Head of caudate nucleus (tissue), 42 donors: ENCODE measurements at regions not wholly inside any gene's neighbourhood (a gene's known extent, or its start where the extent isn't known, plus 50 kb on each side); places are given as distances from the start of the nearest gene placed in this dataset.

Experiments used
- DNase-seq, 42 donors: peaks; one replicate each; pipeline versions ENCODE4 v3.0.0 to v3.0.0-alpha.2; 2020 to 2021; ENCODE audit warnings: mixed read lengths in 7 of 42
- intact Hi-C: fragments of 100-400 bp; cut with DNase I; formaldehyde crosslinking; loops from one replicate; pipeline ENCODE4 v1.15.0; 2022

DNA sequence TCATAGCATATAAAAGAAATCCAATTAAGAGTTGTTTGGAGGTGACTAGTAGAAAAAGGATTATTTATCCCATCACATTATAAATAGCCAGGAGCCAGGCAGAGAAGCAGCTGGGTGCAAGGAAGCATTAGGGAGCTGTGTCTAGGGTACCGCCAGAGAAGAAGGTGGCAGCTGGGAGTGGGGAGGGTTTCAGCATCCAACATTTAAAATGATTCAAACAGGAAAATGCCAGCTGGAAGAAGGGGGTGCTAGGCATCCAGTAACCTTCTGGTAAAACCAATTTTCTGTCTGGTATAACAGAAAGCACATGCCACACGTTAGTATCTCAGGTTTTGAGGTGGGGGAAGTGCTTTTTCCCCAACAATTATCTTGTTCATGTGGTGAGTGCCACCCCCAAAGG is 452.4 kb downstream of the ZEB2 start:
- intact Hi-C loops = no loop called here
- DNase-seq = no peak

DNA sequence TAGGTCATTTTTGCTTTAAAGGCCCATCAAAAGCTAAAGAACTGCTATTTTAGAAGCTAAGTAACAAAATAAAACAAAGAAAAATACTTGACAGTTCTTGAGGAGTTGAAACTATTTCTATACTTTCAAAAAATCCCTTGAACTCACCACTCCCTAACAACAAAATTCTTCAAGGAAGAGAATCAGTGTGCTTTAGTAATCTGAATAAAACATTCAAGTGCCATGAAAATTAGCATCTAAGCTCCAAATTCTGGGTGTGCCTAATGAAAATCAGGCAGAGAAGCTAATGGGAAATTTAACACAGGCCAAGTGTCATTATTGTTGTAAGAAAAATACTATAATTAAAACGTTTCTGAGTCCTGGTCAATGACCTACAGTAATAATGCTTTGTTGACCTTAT is 456.3 kb downstream of the ZEB2 start:
- intact Hi-C loops = no loop called here
- DNase-seq = no peak

DNA sequence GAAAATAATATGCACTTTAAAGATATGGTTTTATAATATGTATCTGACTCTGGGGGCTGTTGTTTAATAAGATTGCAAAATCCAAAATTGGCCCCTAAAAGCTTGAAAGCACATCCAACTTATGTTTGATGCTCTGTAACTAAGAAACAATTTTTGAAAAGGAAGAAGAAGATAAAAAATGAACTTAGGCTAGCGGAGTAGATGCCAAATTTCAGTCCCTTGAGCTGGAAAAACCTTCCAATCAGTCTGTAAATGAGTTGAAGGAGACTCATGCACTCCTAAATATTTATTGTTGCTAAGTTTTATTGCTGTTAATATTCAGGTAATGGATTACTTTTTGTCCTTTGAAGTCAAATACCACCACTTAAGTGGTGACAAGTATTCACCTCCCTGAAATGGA is 465.0 kb downstream of the ZEB2 start:
- intact Hi-C loops = no loop called here
- DNase-seq = no peak

DNA sequence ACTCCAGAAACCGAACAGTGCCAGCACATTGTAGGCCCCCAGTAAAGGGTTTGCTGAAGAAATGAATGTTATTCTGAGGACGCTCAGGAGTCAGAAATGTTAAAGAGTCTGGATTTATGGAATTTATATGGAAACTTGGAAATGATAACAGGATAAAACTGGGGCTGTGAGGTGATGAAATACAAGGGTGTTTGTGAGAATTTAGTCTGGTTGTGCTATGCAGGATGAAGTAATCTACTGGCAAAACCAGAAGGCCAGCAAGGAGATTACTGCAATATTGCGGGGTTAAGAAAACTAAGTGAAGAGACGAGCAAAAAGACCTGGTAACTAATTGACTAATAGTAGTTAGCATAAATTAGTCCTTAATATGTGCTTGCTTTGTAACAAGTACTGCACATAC is 467.8 kb downstream of the ZEB2 start:
- no peak for DNase-seq
- intact Hi-C loops = no loop called here

DNA sequence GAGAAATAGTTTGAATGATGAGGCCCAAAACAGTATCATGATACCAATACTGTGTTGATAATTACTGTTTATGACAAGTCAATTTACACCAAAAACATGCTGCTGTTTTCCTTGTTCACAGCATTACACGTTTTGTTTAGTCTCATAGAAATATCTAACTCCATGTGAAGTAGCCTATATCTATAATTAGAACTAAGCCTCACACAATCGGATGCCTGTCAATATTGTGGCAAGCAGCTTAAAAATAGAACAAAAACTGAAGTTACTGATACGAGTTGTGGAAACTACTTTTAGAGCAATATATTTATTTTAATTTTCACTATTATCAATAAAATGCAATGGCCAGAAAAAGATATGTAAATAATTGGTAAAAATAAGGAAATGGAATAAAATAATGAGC is 470.8 kb downstream of the ZEB2 start:
- intact Hi-C loops = no loop called here

DNA sequence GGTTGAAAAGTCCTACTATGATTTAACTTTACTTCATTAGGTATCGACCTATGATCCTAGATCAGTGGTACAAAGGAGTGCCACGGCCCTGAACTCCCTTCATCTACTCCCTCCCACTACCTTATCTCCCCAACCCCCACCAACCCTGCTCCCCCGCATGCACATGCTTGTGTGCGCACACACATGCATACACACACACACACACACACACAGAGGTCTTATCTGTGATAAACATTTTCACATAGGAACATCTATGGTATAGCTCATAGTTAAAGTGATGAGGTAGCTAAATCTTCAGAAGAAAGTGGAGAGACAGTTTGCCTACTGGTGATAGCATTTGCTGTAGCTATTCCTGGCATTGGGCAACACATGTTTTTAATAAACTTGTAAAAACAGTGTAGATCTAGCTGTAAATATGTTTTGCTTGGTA is 471.3 kb downstream of the ZEB2 start:
- DNase-seq = no peak
- intact Hi-C loops = no loop called here

More for the DNA sequence above, 470.8 kb downstream of the ZEB2 start:
- DNase-seq = no peak

DNA sequence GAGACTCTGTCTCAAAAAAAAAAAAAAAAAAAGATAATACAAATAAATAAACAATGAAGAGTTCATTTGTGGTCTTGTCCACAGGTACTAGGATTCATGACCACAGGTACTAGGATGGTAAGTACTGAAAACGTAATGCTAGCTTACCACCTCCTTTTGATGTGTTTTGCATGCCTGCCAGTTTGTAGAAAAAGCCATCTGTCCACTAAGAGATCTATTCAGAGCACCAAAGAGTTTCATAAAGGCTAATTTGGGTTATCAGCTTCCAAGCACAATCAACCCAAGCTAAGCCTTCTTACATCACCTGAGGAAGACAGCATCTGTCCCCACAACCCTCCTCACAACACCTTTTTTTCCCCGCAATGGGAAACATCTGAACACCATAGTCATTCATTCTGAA is 477.2 kb downstream of the ZEB2 start:
- intact Hi-C loops = no loop called here
- DNase-seq = no peak

DNA sequence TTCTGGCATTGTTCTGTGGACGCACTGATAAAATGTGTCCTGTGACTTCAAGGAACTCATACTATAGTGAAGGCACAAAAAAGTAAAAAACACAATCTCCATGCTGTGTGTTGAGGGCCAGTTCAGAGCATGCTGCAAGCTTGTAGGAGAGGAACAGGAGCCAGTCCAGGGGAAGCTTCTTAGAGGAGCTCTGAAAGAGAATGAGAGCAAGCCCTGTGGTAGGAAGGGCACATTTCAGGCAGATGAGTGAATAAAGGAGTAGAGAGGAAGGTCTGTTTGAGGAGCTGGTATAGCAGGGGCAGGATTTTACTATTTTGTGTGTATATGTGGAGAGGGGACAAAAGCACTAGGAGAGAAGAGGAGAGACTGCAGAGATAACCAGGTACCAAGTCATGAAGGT is 478.3 kb downstream of the ZEB2 start:
- intact Hi-C loops = no loop called here
- no peak for DNase-seq

DNA sequence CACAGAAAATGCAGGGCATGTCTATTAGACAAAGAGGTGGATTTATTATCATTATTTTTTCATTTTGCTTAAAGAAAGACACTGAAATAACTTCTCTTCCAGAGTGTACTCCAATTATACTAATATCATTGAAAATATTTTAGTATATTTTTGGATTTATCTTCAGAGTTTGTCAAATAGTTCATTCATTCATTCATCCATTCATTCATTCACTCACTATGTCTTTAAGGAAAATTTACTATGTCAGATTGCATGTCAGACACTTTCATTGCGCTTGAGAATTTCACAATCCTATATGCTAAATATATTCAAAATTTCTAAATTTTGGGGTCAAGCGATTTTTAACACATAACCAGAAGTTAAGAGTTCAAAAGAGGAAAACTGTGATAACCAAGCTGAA is 479.1 kb downstream of the ZEB2 start:
- intact Hi-C loops = no loop called here
- DNase-seq = no peak

DNA sequence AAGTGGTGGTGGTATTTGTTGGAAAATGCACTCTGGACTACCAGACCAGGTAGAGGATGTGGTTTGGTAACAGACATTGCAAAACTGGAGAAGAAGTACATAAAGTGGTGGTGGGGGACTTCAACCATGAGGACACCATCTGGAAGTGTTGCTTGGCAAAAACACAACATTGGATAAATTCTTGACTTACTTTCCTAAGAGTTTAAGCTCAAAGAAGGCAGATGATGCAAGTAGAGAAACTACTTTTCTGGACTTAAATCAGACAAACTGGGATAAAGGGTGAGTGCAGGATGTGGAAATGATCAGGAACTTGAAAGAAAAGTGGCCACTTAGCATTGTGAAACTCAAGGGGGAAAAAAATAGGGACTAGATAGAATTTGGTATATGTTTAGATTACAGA is 487.4 kb downstream of the ZEB2 start:
- intact Hi-C loops = no loop called here

DNA sequence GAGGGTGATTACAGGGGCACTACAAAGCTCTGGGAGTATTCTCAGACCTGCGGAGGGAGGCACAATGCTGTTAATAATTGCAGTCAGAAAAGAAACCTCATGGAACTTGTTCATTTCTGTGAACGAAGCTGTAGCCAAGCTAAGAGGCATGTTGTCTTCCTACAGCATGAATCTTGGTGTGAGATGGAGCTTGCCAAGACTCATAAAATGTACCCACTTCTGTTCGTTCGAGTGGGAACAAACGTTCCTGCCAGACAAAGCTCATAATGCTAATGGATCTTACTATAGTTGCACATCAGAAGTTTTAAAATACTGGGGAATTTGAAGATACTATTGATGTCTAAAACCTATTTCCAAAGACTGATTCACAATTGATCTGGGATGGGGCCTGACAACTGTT is 489.1 kb downstream of the ZEB2 start:
- intact Hi-C loops = no loop called here
- DNase-seq = no peak

More for the DNA sequence above, 487.4 kb downstream of the ZEB2 start:
- DNase-seq = no peak

DNA sequence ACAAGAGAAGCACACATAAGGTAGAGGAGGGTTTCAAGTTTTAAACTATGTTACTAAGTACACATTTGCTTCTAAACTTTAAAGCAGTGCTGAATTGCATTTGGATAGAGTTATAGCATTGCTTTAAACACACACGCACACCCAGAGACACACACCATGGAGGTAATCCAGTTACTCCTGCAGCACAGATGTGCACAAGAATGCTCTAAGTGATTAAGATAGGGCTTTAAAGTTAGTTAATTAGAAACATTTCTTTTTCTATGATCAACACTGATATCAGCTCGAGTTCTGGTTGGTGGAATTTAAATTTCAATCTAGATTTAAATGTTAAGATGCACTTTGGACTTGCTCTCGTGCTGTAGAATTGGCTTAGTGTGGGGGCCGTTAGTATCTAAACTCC is 492.3 kb downstream of the ZEB2 start:
- intact Hi-C loops = no loop called here
- DNase-seq = no peak

DNA sequence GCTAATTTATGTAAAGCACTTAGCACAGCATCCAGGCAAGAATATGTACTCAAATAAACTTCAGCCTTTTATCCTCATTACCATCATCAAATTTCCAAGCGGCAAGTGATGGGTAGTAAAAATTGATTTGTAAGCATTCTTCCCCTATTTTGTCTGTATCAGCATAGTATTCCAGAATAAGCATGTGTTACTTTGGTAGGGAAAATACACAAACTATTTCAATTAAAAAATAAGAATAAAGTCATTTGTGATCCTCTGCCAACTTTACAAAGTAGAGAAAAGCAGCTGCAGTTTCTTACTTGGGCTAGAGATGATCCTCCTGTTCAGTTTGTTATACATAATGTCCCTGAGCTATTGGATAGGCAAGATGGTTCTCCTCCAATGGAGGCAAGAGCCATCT is 493.2 kb downstream of the ZEB2 start:
- intact Hi-C loops = no loop called here

DNA sequence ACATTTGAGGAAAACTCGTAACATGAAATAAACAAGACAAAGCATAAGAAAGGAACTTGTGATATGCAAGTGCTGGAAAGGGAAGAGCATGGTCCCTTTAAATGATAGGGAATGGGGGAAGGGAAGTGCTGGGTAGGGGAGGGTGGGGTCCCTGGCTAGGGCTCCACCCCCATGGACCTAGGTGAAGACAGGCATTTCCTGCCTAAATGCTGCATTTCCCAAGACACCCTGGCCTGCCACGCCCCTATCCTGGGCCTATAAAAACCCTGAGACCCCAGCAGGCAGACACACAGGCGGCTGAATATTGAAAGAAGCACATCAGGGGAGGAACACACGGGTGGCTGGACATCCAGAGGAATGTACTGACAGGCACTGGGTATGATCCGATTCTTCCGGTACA is 499.9 kb downstream of the ZEB2 start:
- intact Hi-C loops = no loop called here
- no peak for DNase-seq

More for the DNA sequence above, 493.2 kb downstream of the ZEB2 start:
- DNase-seq = no peak

DNA sequence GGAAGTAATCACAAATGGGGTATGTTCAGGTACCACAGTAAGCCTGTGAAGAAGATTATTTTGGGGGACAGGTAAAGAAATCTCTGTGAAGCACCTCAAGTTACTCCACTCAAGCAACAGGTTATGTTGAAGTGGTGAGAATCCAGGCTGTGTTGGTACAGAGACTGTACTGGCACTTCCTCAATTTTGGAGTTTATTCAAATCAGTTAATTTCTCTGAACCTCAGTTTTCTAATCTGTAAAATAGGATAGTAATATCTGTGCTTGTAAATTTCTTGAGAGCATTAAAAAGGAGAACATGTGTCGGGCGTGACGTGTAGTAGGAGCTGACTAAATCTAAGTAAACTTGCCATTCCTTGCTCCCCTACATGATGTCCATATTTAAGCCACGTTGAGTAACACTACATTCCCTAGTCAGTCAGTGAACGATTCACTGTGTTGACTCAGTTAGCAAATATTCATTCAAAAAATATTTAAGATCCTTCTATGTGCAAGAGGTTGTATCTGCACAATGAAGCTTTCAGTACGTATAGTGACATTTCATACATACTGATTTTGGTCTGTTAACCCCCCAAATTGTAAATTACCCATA is 504.2 kb downstream of the ZEB2 start:
- intact Hi-C loops = no loop called here
- DNase-seq = no peak

DNA sequence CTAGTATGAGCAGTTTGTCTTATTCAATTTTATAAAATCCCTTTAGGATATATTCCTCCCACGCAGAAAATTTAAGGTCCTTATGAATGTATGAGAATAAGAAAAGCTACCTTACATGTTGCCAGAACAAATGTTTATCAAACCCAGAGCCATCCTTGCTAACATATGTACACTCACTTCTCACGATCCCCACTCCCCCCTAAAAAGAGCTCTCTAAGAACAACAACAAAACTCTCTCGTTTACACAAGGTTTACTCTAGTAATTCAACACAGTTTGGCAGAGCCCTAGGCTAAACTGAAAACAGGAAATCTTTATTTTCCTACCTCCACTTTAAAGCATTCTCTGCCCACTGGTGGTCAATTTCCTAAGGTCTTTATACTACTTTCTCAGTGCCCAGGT is 504.9 kb downstream of the ZEB2 start:
- intact Hi-C loops = no loop called here
- DNase-seq = no peak

DNA sequence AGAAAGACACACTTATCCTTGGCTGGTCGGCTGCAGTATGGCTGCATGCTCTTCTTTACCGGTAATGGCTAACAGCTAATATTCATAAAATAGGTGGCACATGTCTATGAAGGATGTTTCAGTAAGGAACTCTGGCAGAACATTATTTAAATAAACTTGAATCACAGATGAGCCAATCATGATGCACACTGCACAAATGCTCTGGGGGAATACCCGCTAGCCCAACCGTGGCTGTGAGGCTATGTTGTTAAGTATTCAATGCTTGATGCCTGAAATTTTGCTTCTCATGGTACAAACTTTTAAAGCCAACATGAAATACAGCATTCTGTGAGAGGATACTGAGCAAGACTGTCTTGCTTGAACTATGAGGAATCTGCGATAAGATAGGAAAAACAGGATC is 505.8 kb downstream of the ZEB2 start:
- intact Hi-C loops = no loop called here

DNA sequence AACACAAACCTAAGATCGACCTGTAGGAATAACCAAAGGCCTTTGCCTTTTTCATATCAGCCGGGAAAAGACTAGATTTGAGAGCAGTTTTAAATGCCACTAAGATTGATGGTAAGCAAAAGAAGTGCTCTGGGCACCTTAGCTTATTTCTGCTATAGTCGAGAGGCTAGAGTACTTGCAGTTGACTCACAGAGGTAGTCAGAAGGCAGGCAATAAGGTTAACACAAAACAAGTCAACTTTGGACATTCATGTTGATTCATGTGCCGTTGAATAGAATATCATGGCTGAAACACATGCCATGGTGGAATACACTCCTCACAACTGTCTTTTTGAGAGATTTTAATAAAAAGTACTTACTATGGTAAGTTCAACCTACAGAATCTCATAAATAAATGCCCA is 507.6 kb downstream of the ZEB2 start:
- DNase-seq = no peak
- intact Hi-C loops = no loop called here

More for the DNA sequence above, 505.8 kb downstream of the ZEB2 start:
- DNase-seq = no peak

DNA sequence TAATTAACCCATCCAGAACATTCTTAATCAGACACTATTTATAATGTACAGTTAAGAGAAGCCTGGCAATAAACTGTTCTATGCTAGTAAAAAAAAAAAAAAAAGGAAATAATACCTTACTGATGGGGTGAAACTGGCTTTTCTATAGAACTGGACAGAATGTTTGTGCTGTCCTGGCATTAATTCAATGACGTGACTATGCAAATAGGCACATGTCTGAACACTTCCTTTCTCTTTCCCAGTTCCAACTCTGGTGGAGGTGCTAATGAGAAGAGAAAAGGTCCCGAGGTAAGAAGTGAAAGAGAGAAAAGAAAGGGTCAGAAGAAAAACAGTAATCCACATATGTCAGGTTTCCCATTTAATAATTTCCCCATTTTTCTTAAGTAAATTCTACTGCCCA is 508.4 kb downstream of the ZEB2 start:
- DNase-seq = no peak
- intact Hi-C loops = no loop called here

DNA sequence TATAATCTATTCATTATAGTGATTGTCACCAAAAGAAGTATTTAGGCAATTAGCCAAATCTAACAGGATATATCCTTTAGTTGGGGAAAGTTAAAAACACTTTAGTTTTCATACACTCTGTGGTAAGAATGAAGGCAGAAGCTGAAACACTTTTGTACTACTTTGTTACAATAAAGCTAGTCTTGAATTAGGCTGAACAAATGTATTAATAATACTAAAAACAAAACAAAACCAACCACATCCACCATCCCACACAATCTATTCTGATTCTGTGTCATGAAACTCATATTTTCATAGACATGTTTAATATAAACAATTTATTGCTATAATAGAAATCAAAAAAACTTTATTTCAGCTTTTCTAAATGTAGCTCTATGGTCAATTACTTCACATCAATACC is 508.8 kb downstream of the ZEB2 start:
- no peak for DNase-seq
- intact Hi-C loops = no loop called here

DNA sequence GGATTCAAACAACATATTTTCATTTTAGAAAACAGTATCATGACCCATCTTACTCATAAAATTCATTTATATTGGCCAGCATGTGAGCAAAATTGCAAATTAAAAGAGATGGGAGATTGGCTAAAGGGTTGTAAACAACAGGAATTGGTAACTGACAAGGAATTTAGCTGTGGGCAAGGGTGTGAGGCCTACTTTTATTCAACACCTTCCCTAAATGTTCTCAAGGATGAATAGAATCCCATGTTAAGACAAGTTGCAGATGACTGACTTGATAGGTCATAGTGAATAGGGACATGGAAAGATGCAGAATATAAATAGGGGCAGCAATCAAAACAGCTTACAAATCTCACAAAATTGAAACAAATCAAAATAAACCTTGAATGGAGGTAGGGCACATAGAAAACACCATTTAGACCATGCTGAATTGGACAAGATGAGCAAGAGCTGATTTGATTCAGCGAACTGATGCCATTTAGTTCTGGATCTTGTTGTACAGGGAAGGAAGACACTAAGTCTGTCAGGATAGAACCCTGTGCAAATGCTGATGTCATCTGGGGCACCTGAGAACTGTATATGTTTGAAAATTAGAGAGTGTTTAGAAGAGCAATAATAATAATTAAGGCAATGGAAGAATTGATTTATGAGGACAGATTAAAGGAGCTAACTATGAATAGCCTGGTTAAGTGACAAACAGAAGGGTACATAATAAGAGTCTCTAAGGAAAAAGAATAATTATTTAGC is 509.7 kb downstream of the ZEB2 start:
- DNase-seq = no peak
- intact Hi-C loops = no loop called here
